NCI-H1436 (cell line): ENCODE measurements at regions not wholly inside any gene's neighbourhood (a gene's known extent, or its start where the extent isn't known, plus 50 kb on each side); places are given as distances from the start of the nearest gene placed in this dataset.

Experiments
- DNase-seq: peaks from one replicate; lab custom pipeline; 2025; lab: John Stamatoyannopoulos, UW

GRCh38 chr14:26766726-26767125, 168.9 kb upstream of the NOVA1 start:
- DNase-seq: no peak

- no peak for DNase-seq
These were observed 176.2 kb upstream of the NOVA1 start for GRCh38 chr14:26773906-26774593.

DNA sequence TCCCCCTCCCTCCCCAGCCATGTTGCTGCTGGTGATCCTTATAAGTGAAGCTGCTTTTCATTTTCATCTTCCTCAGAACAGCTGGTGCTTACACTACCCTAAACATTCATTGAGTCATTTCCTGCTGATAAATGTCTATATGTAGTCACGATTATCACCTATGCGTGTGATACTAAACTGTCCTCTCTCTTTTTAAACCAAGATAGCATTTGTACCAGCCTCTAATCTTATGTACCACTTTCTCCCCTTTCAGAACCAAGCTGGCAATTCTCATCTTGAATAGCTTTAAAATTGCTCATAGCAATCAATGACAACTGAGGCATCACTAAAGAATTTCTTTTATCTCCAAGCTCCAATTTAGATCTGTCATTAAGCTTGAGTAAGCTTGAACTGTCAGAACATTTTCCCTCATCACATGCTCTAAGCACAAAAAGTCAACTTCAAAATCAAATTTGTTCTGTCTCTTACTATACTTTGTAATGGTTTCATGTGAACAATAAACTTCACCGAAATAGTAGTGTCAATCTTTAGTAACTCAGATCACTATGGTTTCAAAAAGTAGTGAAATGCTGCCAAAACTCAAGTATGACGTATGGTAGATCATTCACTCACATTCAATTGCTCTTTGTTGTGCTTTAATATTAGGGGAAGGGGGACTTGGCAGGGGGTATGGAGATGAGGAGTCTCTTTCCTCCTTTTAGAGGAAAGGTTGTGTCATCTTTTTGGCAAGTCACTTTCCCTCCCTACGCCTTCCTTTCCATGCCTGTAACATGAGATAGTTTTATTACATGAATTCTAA, 178.1 kb upstream of the NOVA1 start:
- no peak for DNase-seq

DNA sequence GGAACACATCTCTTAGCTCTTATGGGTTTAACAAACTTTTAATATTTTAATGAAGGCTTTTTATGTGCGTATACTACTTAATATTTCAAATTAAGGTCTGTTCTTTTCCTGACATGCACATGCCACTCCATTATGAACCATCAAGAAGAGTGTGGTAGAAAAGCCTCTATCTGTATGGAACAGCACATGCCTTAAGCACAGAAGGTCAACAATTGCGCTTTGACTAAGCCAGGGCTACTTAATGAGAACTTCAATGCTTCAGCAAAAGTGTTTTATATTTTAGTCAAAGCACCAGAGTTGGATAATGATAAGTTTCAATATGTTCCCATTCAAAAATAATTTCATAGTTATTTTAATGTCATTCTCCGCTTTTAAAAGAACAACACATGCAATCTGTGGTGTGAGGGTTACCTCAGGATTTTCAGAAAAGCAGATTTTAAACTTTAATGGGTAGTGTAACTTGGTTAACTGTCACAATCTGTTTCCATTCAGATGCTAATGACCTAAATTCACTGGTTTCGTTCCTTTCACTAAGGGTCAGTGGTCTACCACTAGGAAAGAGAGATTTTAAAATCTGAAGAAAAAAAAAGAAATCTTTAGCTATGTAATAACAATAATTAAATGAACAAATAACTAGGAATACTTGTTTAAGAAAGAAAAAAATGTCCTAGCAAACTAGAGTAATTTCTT, 193.4 kb upstream of the NOVA1 start:
- DNase-seq: no peak

DNA sequence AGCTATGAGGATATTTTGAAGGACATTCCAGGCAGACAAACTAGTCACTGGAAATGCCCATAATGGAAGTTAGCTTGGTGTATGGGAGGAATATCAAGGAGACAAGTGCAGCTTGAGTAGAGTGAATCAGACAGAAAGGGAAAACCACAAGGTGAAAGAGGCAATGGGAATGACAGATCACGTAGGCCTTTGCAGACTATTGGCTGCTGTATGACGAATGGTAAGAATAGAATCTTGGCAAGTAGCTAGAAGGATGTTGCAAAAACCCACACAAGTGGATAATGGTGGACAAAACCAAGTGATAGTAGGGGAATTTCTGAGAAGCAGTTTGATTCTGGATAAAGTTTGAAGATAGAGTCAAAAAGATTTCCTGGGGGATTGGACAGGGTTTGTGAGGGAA, 196.9 kb upstream of the NOVA1 start:
- no peak for DNase-seq

- DNase-seq: no peak
These were observed 210.6 kb upstream of the NOVA1 start for GRCh38 chr14:26808407-26808806.

DNA sequence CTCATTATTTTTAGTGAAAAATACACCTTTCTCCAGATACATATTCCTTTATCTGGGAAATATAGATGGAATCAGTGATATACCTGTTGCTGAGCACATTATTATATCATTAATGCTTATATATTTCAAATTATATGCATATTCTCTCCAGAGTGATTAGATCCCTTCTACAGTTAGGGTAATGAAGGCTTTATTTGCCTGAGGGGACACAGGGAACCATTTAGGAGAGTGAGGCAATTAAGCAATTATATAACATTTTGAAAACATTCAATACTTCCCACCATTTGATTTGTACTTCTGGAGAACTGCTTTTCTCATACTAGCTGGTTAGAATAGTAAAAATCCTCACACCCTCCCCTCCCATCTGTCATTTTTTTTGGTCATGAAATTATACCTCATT, 212.8 kb upstream of the NOVA1 start:
- DNase-seq: peak; percentile 48

GRCh38 chr14:26811756-26812305, 214.0 kb upstream of the NOVA1 start:
- DNase-seq: no peak

GRCh38 chr14:26820138-26820537, 222.3 kb upstream of the NOVA1 start:
- DNase-seq: peak; percentile 84

DNA sequence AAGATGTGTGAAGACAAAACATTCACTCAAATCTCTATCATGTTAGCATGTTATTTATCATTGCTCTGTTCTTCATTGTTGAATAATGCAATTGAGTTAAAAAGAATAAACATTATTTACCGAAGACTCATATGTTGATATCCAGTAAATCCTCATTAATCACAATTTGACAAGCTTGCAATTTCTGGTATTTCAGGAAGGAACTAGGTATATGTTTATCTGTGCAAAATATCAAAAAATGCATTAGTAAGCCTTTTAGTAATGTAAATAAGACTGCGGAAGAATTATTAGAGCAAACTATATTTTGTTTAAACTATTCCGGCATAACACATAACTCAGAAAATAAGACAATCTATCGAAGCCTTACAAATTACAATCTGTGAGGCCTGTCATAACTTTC, 222.7 kb upstream of the NOVA1 start:
- no peak for DNase-seq

- no peak for DNase-seq
These were observed 230.9 kb upstream of the NOVA1 start for GRCh38 chr14:26828741-26829140.

GRCh38 chr14:26833621-26834176, 235.9 kb upstream of the NOVA1 start:
- no peak for DNase-seq

- DNase-seq: no peak
These were observed 238.2 kb upstream of the NOVA1 start for GRCh38 chr14:26835979-26836570.

DNA sequence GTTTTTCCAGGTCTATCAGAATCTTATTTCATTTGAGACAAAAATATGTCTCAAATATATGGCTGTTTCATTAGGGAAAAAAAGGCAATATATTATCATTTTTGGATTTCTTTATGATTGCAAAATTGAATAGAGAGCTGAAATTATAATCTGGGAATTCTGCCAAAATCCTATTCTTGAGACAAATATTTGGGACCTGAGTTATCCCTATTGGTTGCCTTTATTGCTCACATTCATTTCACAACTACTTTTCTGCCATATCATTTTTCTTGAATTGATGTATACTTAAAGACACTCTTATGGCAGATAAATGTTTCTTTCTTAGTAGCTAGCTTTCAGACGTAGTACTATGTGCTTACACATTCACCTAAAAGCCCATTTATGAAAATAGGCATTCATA, 241.6 kb upstream of the NOVA1 start:
- no peak for DNase-seq

GRCh38 chr14:26841326-26841725, 243.5 kb upstream of the NOVA1 start:
- DNase-seq: no peak

DNA sequence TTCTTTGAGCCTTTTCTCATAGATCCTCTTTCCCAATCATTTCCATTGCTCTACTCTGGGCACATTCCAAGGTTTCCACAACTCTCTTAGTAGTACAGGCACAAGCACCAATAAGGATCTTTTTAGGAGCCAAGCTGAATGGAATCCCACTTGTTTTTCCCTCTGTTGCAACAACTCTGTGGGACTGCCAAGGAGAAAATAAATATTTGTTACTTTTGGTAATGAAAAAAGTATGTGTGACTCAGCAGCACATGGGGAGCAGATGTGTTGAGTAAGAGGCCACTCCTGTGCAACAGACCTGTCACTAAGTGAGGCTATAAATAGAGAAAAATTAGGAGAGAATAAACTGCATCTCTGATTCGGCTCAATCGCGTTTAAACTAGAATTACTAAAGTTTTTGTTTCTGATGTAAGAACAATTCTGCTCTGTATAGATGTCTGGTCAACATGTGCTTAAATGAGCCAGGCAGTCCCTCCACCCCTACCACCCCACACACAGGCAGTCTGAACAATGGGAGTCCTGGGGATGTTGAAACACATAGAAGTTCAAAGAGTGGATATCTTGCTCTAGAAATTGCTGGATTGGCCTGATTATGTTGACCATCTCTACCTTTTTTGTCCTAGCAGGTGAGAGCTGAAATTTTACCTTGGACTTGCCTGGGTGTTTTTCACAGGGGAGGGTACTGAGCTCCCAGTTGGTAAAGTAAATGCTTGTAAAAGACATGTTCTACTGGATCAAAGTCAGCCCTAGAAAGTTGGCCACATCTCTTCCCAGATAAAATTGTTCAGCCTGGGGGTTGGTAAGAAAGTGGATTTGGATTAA, 244.3 kb upstream of the NOVA1 start:
- DNase-seq: no peak

DNA sequence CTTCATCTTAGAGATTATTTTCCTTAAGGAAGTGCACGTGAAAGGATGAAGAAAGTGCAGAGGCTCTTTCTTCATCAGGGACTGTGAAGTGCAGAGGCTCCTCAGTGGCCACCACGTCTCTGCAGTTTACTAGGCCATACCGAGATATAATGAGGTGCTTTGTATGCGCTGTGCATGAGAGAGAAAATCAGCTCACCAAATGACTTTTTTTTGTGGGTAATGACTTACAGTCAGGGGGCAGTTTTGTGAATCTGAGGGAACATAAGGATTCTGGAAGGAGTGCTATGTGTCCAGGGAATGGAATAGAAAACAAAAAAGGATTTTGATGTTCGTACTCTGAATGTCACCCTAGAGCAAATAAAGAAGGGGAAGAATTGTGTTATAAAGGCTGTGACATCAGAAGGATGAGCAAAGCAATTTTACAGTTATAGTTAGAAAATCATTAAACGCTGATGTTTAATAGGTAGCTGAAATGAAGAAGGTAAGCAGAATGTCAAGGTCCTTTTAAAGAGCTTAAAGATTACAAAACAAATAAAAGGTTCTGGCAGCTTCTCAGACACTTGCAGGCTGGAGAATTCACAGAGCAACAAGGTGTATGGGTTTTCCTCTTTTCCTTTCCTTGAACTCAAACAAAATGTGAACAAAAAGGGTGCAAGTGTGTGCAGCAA, 247.5 kb upstream of the NOVA1 start:
- DNase-seq: no peak

DNA sequence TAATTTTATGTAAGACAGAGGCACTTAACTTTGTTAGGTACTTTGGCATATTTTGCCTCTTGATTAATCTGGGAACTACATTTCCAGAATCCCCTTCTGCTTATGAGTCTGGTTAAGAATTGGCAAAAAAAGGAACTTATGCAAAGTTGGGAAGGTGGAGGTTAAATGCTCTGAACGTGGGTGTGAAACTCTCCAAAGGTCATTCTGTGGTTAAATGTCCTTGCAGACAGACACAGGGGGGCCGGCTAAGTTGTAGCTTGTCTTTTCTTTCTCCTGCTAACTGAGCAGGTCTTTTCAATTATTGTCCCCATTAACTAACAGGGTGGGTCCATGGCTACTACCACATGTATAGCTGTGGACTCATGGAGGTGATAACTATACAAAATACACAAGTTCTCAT, 248.6 kb upstream of the NOVA1 start:
- no peak for DNase-seq

- DNase-seq: no peak
These were observed 251.7 kb upstream of the NOVA1 start for GRCh38 chr14:26849514-26849913.

- no peak for DNase-seq
These were observed 254.0 kb upstream of the NOVA1 start for GRCh38 chr14:26851793-26852192.
